ENCODE measurements at regions not wholly inside any gene's neighbourhood (a gene's known extent, or its start where the extent isn't known, plus 50 kb on each side); places are given as distances from the start of the nearest gene placed in this dataset.

DNA sequence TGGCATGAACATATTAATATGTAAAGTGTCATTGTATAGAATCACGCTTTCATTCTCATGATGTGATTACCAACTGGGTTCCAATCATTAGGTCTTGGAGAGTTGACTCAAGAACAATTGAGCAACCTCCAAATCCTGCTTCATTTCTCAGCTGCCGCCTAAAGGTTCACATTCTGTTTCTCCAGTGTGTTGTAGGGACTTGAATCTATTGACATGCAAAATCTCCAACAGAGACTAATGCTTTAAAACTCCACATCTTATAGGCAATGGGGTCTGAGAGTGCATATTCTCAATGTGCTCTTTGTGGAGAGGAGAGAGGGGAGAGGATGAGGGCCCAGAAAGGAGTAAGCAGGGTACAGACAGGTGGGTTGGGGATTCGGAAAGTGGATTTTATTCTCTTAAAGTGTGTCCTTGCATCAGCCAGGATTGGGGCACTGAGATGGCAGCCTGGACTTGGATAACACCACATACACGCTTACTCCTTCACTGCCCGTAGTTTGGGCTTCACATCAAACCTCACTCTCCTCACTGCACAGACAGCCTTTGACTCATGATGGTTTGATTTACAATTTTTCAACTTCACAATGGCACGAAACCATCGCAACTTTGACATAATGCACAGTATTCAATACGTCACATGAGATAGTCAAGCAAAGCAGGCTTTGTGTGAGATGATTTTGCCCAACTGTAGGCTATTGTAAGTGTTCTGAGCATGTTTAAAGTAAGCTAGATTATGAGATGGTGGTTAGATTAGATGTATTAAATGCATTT is 241.3 kb upstream of the IRS2 start:
- TF ChIP-seq, protein P1, sequence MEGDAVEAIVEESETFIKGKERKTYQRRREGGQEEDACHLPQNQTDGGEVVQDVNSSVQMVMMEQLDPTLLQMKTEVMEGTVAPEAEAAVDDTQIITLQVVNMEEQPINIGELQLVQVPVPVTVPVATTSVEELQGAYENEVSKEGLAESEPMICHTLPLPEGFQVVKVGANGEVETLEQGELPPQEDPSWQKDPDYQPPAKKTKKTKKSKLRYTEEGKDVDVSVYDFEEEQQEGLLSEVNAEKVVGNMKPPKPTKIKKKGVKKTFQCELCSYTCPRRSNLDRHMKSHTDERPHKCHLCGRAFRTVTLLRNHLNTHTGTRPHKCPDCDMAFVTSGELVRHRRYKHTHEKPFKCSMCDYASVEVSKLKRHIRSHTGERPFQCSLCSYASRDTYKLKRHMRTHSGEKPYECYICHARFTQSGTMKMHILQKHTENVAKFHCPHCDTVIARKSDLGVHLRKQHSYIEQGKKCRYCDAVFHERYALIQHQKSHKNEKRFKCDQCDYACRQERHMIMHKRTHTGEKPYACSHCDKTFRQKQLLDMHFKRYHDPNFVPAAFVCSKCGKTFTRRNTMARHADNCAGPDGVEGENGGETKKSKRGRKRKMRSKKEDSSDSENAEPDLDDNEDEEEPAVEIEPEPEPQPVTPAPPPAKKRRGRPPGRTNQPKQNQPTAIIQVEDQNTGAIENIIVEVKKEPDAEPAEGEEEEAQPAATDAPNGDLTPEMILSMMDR (IDR thresholded peaks at IDR 0.05) = no peak
- TF ChIP-seq EZH2 (IDR thresholded peaks at IDR 0.05) = no peak

All from neural progenitor cell (in vitro differentiated cells).